ENCODE measurements at regions not wholly inside any gene's neighbourhood (a gene's known extent, or its start where the extent isn't known, plus 50 kb on each side); places are given as distances from the start of the nearest gene placed in this dataset.

GRCh38 chr1:81424061-81424460 is 376.7 kb upstream of the ADGRL2 start:
- Histone ChIP-seq H4K20me1 (ENCODE audit: insufficient read depth, low read length) (no peaks in the 10 kb centered on the region), H3K9ac (ENCODE audit: insufficient read depth, low read depth, low read length) (no peak overlapping the region), H3K4me3 (replicated peaks in 1 of 3; ENCODE audit: insufficient read depth in 1 of 3, low read depth in 2 of 3, low read length in 3 of 3) (no peak overlapping the region), H3K4me2 (ENCODE audit: low read depth, low read length) (no peak overlapping the region), H3K79me2 (ENCODE audit: insufficient read depth, low read length) (no peaks in the 10 kb centered on the region), H3K4me1 (ENCODE audit: insufficient read depth, low read length) (no peaks in the 10 kb centered on the region), H3K27ac (ENCODE audit: extremely low read length, insufficient read depth, low read length) (no peak overlapping the region), H2AFZ (ENCODE audit: low read length) (no peak overlapping the region), H3K27me3 (ENCODE audit: control insufficient read depth in 1 of 2, insufficient read depth in 2 of 2, low read length in 2 of 2) (no peaks in the 10 kb centered on the region), H3K36me3 (replicated peaks in 1 of 2; ENCODE audit: control insufficient read depth in 1 of 2, insufficient read depth in 2 of 2, low read length in 2 of 2) (no peaks in the 10 kb centered on the region), H3K9me3 (ENCODE audit: low read length) (peaks cover 49% of the 10 kb centered on the region)
- DNase-seq (ENCODE audit: low spot score) (no peak), ATAC-seq (no peak), FAIRE-seq (no peak)
- CTCF ChIA-PET (ENCODE audit: low intra/inter-chr PET ratio, low total read pairs) = no interaction called here
- no TSS peak for BruUV-seq (replicated peaks)
- WGBS (ENCODE audit: low lambda C conversion rate) = 5% methylated on average over 5 of the region's 5 CpGs
- POLR2A ChIA-PET = no interaction called here
- intact Hi-C loops (cut with micrococcal nuclease; ENCODE audit: unreplicated experiment) (no loop called here), in situ Hi-C loops (cut with HindIII; ENCODE audit: extremely low pct_ligation_motif_present, low pct_unique_long_range_greater_than_20kb) (no loop called here)
- TF ChIP-seq ARNT (IDR thresholded peaks at IDR 0.05) (no peak), SOX5 (CRISPR knock-in tag; IDR thresholded peaks at IDR 0.05; ENCODE audit: borderline replicate concordance) (no peak), PATZ1 (CRISPR knock-in tag; IDR thresholded peaks at IDR 0.05) (no peak), PTBP1 (IDR thresholded peaks at IDR 0.05; ENCODE audit: low read depth, low read length, poor library complexity, severe bottlenecking) (no peak), SP2 (CRISPR knock-in tag; IDR thresholded peaks at IDR 0.05) (no peak), MIER3 (CRISPR knock-in tag; IDR thresholded peaks at IDR 0.05; ENCODE audit: borderline replicate concordance) (no peak), AKNA (CRISPR knock-in tag; IDR thresholded peaks at IDR 0.05; ENCODE audit: borderline replicate concordance) (no peak), SMARCE1 (IDR thresholded peaks at IDR 0.05; ENCODE audit: borderline replicate concordance) (no peak), TBX3 (IDR thresholded peaks at IDR 0.05; ENCODE audit: borderline replicate concordance) (no peak), ZNF333 (CRISPR knock-in tag; IDR thresholded peaks at IDR 0.05; ENCODE audit: borderline replicate concordance) (no peak), ZNF280B (CRISPR knock-in tag; IDR thresholded peaks at IDR 0.05; ENCODE audit: borderline replicate concordance) (no peak), ZNF260 (CRISPR knock-in tag; IDR thresholded peaks at IDR 0.05; ENCODE audit: borderline replicate concordance, low read depth) (no peak), PLSCR1 (CRISPR knock-in tag; IDR thresholded peaks at IDR 0.05; ENCODE audit: borderline replicate concordance) (no peak), ZNF556 (CRISPR knock-in tag; IDR thresholded peaks at IDR 0.05; ENCODE audit: borderline replicate concordance) (no peak), SOX13 (IDR thresholded peaks at IDR 0.05) (no peak), SOX13 (CRISPR knock-in tag; conservative IDR thresholded peaks at IDR 0.05 in 1 of 2, IDR thresholded peaks at IDR 0.05 in 1 of 2) (no peak), ZBTB7A (CRISPR knock-in tag; IDR thresholded peaks at IDR 0.05) (no peak)

Data from HepG2 (cell line).